Tibial nerve (tissue), 4 donors: ENCODE measurements at regions not wholly inside any gene's neighbourhood (a gene's known extent, or its start where the extent isn't known, plus 50 kb on each side); places are given as distances from the start of the nearest gene placed in this dataset.

Source experiments
- EP300 ChIP-seq, 2 donors: sonication (generic); formaldehyde crosslinking; IDR thresholded peaks; one replicate each; pipeline ENCODE4 v1.6.1; 2017; ENCODE audit warnings: antibody characterized with exemption in 2 of 2, mild to moderate bottlenecking in 1 of 2
- POLR2A ChIP-seq, 2 donors: fragments of 450-650 bp; IDR thresholded peaks; one replicate each; pipeline ENCODE4 v1.6.1; 2017; ENCODE audit warnings: antibody characterized with exemption in 2 of 2, mild to moderate bottlenecking in 2 of 2, moderate library complexity in 2 of 2
- TF ChIP-seq, protein P1 (sequence below), 5 experiments: fragments of 200-600 bp in 3 of 5; fragments of 450-650 bp in 2 of 5; sonication (generic) in 3 of 5; IDR thresholded peaks; one replicate each; pipeline ENCODE4 v1.5.1; 2016 to 2019; ENCODE audit warnings: antibody characterized with exemption in 5 of 5, mild to moderate bottlenecking in 3 of 5, moderate library complexity in 2 of 5

DNA sequence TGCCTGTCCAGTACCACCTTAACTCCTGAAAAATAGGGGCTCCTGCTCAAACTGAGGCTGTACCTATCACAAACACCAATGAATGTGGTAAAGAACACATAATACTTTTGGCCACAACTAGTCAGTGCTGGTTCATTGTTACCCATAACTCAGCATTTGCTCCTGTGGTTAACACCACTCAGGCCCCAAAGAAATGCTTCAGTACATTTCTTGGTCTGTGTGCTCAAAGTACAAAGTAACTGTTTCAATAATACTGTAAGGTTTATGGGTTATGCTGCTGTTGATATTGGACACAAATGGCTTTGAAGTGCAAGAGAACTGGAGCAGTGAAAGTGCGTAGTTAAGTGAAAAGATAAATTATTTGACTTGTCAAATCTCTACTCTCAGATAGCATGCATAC lies 95.0 kb upstream of the TACR1 start:
- TF ChIP-seq, protein P1, sequence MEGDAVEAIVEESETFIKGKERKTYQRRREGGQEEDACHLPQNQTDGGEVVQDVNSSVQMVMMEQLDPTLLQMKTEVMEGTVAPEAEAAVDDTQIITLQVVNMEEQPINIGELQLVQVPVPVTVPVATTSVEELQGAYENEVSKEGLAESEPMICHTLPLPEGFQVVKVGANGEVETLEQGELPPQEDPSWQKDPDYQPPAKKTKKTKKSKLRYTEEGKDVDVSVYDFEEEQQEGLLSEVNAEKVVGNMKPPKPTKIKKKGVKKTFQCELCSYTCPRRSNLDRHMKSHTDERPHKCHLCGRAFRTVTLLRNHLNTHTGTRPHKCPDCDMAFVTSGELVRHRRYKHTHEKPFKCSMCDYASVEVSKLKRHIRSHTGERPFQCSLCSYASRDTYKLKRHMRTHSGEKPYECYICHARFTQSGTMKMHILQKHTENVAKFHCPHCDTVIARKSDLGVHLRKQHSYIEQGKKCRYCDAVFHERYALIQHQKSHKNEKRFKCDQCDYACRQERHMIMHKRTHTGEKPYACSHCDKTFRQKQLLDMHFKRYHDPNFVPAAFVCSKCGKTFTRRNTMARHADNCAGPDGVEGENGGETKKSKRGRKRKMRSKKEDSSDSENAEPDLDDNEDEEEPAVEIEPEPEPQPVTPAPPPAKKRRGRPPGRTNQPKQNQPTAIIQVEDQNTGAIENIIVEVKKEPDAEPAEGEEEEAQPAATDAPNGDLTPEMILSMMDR (IDR thresholded peaks at IDR 0.05), result no peak
- no peak for TF ChIP-seq POLR2A (IDR thresholded peaks at IDR 0.05)
- TF ChIP-seq EP300 (IDR thresholded peaks at IDR 0.05), result no peak
